Keratinocyte (primary cell): ENCODE measurements at regions not wholly inside any gene's neighbourhood (a gene's known extent, or its start where the extent isn't known, plus 50 kb on each side); places are given as distances from the start of the nearest gene placed in this dataset.

Experiments
- DNase-seq: peaks from one replicate; pipeline ENCODE4 v3.0.0-alpha.2; 2011; ENCODE audit warnings: low read depth, missing footprints, low spot score
- FAIRE-seq: peaks from 2 replicates; lab custom pipeline; 2011; peaks lifted over from hg19 to GRCh38; lab: Jason Lieb, UNC
- H2AFZ ChIP-seq: 2 replicates; pipeline ENCODE4 v1.6.0; 2012; ENCODE audit warnings: low read length, control low read depth, inconsistent platforms; ENCODE audit not compliant: control insufficient read depth
- H3K27ac ChIP-seq: 2 replicates; pipeline ENCODE4 v1.5.1; 2011; ENCODE audit warnings: low read length; ENCODE audit not compliant: control insufficient read depth, insufficient read depth
- H3K27me3 ChIP-seq: 3 replicates; pipeline ENCODE4 v1.6.0; 2011; ENCODE audit warnings: low read length; ENCODE audit not compliant: control insufficient read depth, insufficient read depth; ENCODE audit errors: extremely low read depth
- H3K36me3 ChIP-seq, 2 experiments: 2 replicates in 1 of 2; 3 replicates in 1 of 2; pipeline ENCODE4 v1.5.1; 2011; ENCODE audit warnings: low read length in 2 of 2, mild to moderate bottlenecking in 1 of 2; ENCODE audit not compliant: control insufficient read depth in 2 of 2, insufficient read depth in 2 of 2; ENCODE audit errors: extremely low read depth in 1 of 2
- H3K4me1 ChIP-seq: 3 replicates; pipeline ENCODE4 v1.5.1; 2011; ENCODE audit warnings: low read length; ENCODE audit not compliant: control insufficient read depth, insufficient read depth; ENCODE audit errors: extremely low read depth
- H3K4me2 ChIP-seq: 3 replicates; pipeline ENCODE4 v1.6.0; 2011; ENCODE audit warnings: low read depth, low read length; ENCODE audit not compliant: control insufficient read depth, insufficient read depth; ENCODE audit errors: extremely low read depth
- H3K4me3 ChIP-seq, 3 experiments: fragments of 200-600 bp in 1 of 3; sonication (generic) in 1 of 3; 2 replicates in 2 of 3; 3 replicates in 1 of 3; pipeline ENCODE4 v1.5.1; 2011 to 2016; ENCODE audit warnings: low read length in 3 of 3, mild to moderate bottlenecking in 3 of 3, control low read depth in 2 of 3, inconsistent platforms in 1 of 3, low read depth in 1 of 3, mixed read lengths in 1 of 3, mixed run types in 1 of 3, moderate library complexity in 1 of 3; ENCODE audit not compliant: control insufficient read depth in 2 of 3, insufficient read depth in 2 of 3; ENCODE audit errors: extremely low read depth in 1 of 3
- H3K79me2 ChIP-seq: 2 replicates; pipeline ENCODE4 v1.6.0; 2012; ENCODE audit warnings: low read length; ENCODE audit not compliant: control insufficient read depth, insufficient read depth
- H3K9ac ChIP-seq: 3 replicates; pipeline ENCODE4 v1.6.0; 2011; ENCODE audit warnings: low read length; ENCODE audit not compliant: control insufficient read depth, insufficient read depth; ENCODE audit errors: extremely low read depth
- H3K9me1 ChIP-seq: 3 replicates; pipeline ENCODE4 v1.6.0; 2011; ENCODE audit warnings: low read length; ENCODE audit not compliant: control insufficient read depth, insufficient read depth; ENCODE audit errors: extremely low read depth
- H3K9me3 ChIP-seq: 2 replicates; pipeline ENCODE4 v1.5.1; 2012; ENCODE audit warnings: low read depth, low read length; ENCODE audit not compliant: control insufficient read depth
- H4K20me1 ChIP-seq: 3 replicates; pipeline ENCODE4 v1.6.0; 2011; ENCODE audit warnings: low read length; ENCODE audit not compliant: control insufficient read depth, insufficient read depth; ENCODE audit errors: extremely low read depth
- CTCF ChIP-seq, 3 experiments: IDR thresholded peaks in 1 of 3; conservative IDR thresholded peaks in 1 of 3; optimal IDR thresholded peaks in 1 of 3; 2 replicates in 2 of 3; 3 replicates in 1 of 3; pipeline versions ENCODE3 to v1.5.1; 2011; ENCODE audit warnings: low read length in 3 of 3, mild to moderate bottlenecking in 3 of 3, moderate library complexity in 2 of 3, control low read depth in 1 of 3, inconsistent platforms in 1 of 3; ENCODE audit not compliant: insufficient read depth in 2 of 3; ENCODE audit errors: extremely low read depth in 1 of 3
- EZH2 ChIP-seq: IDR thresholded peaks from one replicate; pipeline ENCODE4 v1.6.1; 2012; ENCODE audit warnings: inconsistent platforms, mild to moderate bottlenecking, low read length, moderate library complexity
- dilution Hi-C: fragments of 300-500 bp; cut with MboI; formaldehyde crosslinking; loops from one replicate; pipeline ENCODE4 v1.7.0; 2020; ENCODE audit warnings: low sequenced_read_pairs; ENCODE audit not compliant: extremely low pct_ligation_motif_present

GRCh38 chr7:4525884-4526283 lies 156.2 kb upstream of the FOXK1 start:
- Histone ChIP-seq H3K9me3 (no peaks in the 10 kb centered on the region), H4K20me1 (no peaks in the 10 kb centered on the region), H3K79me2 (no peaks in the 10 kb centered on the region), H3K27me3 (no peaks in the 10 kb centered on the region), H3K36me3 (no peaks in the 10 kb centered on the region), H3K4me1 (no peaks in the 10 kb centered on the region), H3K9ac (no peak overlapping the region), H3K4me2 (no peak overlapping the region), H3K9me1 (no peaks in the 10 kb centered on the region), H3K4me3 (no peak overlapping the region), H3K27ac (no peak overlapping the region), H2AFZ (no peak overlapping the region)
- FAIRE-seq: no peak
- dilution Hi-C loops: no loop called here
- no peak for DNase-seq
- TF ChIP-seq EZH2 (no peak), CTCF (optimal IDR thresholded peaks at IDR 0.05 in 1 of 3, IDR thresholded peaks at IDR 0.05 in 1 of 3, conservative IDR thresholded peaks at IDR 0.05 in 1 of 3; ENCODE audit: extremely low read depth in 1 of 3, insufficient read depth in 2 of 3, low read length in 3 of 3) (no peak)

- no peaks in the 10 kb centered on the region for H3K4me1 ChIP-seq
These were observed 154.0 kb upstream of the FOXK1 start for GRCh38 chr7:4527988-4528636.

More at GRCh38 chr7:4527988-4528636, 154.0 kb upstream of the FOXK1 start:
- no peaks in the 10 kb centered on the region for H3K9me3 ChIP-seq
- no peak for TF ChIP-seq EZH2
- TF ChIP-seq CTCF (optimal IDR thresholded peaks at IDR 0.05 in 1 of 3, IDR thresholded peaks at IDR 0.05 in 1 of 3, conservative IDR thresholded peaks at IDR 0.05 in 1 of 3; ENCODE audit: extremely low read depth in 1 of 3, insufficient read depth in 2 of 3, low read length in 3 of 3): no peak
- H4K20me1 ChIP-seq: no peaks in the 10 kb centered on the region
- no peak overlapping the region for H3K27ac ChIP-seq
- no peaks in the 10 kb centered on the region for H3K36me3 ChIP-seq
- H3K4me3 ChIP-seq: no peak overlapping the region
- DNase-seq: no peak
- dilution Hi-C loops: no loop called here
- H3K4me2 ChIP-seq: no peak overlapping the region
- H3K27me3 ChIP-seq: no peaks in the 10 kb centered on the region
- no peak overlapping the region for H3K9ac ChIP-seq
- H3K79me2 ChIP-seq: no peaks in the 10 kb centered on the region
- no peak overlapping the region for H2AFZ ChIP-seq
- no peaks in the 10 kb centered on the region for H3K9me1 ChIP-seq
- FAIRE-seq: no peak
